NB4 (cell line): ENCODE measurements at regions not wholly inside any gene's neighbourhood (a gene's known extent, or its start where the extent isn't known, plus 50 kb on each side); places are given as distances from the start of the nearest gene placed in this dataset.

Source experiments
- MYC ChIP-seq: IDR thresholded peaks from 2 replicates; pipeline ENCODE4 v1.6.1; 2011; ENCODE audit warnings: low read depth, low read length
- POLR2A ChIP-seq: IDR thresholded peaks from 2 replicates; pipeline ENCODE4 v1.6.1; 2011; ENCODE audit warnings: mild to moderate bottlenecking; ENCODE audit not compliant: insufficient read length; ENCODE audit errors: extremely low read depth
- TF ChIP-seq, protein P1 (sequence below): IDR thresholded peaks from one replicate; pipeline ENCODE4 v1.5.1; 2012; ENCODE audit warnings: low read depth, low read length
- TF ChIP-seq, protein P2 (sequence below): IDR thresholded peaks from 2 replicates; pipeline ENCODE4 v1.6.1; 2011; ENCODE audit warnings: low read depth, low read length

GRCh38 chr12:81958406-81958805, 199.3 kb upstream of the PPFIA2 start:
- TF ChIP-seq, protein P1, sequence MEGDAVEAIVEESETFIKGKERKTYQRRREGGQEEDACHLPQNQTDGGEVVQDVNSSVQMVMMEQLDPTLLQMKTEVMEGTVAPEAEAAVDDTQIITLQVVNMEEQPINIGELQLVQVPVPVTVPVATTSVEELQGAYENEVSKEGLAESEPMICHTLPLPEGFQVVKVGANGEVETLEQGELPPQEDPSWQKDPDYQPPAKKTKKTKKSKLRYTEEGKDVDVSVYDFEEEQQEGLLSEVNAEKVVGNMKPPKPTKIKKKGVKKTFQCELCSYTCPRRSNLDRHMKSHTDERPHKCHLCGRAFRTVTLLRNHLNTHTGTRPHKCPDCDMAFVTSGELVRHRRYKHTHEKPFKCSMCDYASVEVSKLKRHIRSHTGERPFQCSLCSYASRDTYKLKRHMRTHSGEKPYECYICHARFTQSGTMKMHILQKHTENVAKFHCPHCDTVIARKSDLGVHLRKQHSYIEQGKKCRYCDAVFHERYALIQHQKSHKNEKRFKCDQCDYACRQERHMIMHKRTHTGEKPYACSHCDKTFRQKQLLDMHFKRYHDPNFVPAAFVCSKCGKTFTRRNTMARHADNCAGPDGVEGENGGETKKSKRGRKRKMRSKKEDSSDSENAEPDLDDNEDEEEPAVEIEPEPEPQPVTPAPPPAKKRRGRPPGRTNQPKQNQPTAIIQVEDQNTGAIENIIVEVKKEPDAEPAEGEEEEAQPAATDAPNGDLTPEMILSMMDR: no peak
- TF ChIP-seq POLR2A (no peak), MYC (no peak)
- TF ChIP-seq, protein P2, sequence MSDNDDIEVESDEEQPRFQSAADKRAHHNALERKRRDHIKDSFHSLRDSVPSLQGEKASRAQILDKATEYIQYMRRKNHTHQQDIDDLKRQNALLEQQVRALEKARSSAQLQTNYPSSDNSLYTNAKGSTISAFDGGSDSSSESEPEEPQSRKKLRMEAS: no peak
